ENCODE measurements at regions not wholly inside any gene's neighbourhood (a gene's known extent, or its start where the extent isn't known, plus 50 kb on each side); places are given as distances from the start of the nearest gene placed in this dataset.
A peak's percentile ranks its signal among the peaks of the same experiment; 100 is the strongest.
"Not testable (repeated sequence)": the region's sequence is repeated elsewhere in the genome, so short reads cannot be mapped to it uniquely, and the experiment has no call there.

- no peak for DNase-seq (ENCODE audit: low read depth)
- TF ChIP-seq, protein P1, sequence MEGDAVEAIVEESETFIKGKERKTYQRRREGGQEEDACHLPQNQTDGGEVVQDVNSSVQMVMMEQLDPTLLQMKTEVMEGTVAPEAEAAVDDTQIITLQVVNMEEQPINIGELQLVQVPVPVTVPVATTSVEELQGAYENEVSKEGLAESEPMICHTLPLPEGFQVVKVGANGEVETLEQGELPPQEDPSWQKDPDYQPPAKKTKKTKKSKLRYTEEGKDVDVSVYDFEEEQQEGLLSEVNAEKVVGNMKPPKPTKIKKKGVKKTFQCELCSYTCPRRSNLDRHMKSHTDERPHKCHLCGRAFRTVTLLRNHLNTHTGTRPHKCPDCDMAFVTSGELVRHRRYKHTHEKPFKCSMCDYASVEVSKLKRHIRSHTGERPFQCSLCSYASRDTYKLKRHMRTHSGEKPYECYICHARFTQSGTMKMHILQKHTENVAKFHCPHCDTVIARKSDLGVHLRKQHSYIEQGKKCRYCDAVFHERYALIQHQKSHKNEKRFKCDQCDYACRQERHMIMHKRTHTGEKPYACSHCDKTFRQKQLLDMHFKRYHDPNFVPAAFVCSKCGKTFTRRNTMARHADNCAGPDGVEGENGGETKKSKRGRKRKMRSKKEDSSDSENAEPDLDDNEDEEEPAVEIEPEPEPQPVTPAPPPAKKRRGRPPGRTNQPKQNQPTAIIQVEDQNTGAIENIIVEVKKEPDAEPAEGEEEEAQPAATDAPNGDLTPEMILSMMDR (IDR thresholded peaks at IDR 0.05; ENCODE audit: low read length, missing control alignments) = no peak
- H3K4me3 ChIP-seq (replicated peaks; ENCODE audit: low read depth, low read length) = no peak overlapping the region
Observed at GRCh38 chr16:48680881-48681280, 70.9 kb upstream of the N4BP1 start.

GRCh38 chr16:48676836-48677235 lies 66.9 kb upstream of the N4BP1 start:
- H3K4me3 ChIP-seq (replicated peaks; ENCODE audit: low read depth, low read length) = no peak overlapping the region
- TF ChIP-seq, protein P1 (IDR thresholded peaks at IDR 0.05; ENCODE audit: low read length, missing control alignments) = no peak
- peak; percentile 30 for DNase-seq (ENCODE audit: low read depth)

GRCh38 chr16:48668184-48668583 lies 58.2 kb upstream of the N4BP1 start:
- not testable (repeated sequence) for DNase-seq (ENCODE audit: low read depth); H3K4me3 ChIP-seq (replicated peaks; ENCODE audit: low read depth, low read length)

- no peak overlapping the region for H3K4me3 ChIP-seq (replicated peaks; ENCODE audit: low read depth, low read length)
- no peak for DNase-seq (ENCODE audit: low read depth)
- TF ChIP-seq, protein P1 (IDR thresholded peaks at IDR 0.05; ENCODE audit: low read length, missing control alignments) = no peak
Observed at GRCh38 chr16:48659940-48660339, 50.0 kb upstream of the N4BP1 start.
